ENCODE measurements at regions not wholly inside any gene's neighbourhood (a gene's known extent, or its start where the extent isn't known, plus 50 kb on each side); places are given as distances from the start of the nearest gene placed in this dataset.

DNA sequence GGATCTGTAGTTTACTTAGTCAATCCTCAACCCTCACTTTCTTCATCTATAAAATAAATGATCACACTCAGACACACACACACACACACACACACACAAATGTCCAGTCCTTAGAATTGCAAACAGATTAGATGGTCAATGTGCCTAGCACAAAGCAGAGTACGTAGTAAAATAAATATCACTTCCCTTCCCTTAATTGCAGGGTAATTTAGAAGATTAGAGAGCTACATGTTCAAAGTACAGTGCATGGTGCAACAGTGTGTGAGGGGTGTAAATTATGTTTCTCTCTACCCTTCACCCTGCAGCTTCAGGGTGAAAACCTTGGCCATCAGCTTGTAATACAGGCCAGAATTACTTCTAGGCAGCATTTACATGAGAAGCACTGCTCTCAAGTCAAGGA, 187.0 kb upstream of the GHITM start:
- no peak for DNase-seq

DNA sequence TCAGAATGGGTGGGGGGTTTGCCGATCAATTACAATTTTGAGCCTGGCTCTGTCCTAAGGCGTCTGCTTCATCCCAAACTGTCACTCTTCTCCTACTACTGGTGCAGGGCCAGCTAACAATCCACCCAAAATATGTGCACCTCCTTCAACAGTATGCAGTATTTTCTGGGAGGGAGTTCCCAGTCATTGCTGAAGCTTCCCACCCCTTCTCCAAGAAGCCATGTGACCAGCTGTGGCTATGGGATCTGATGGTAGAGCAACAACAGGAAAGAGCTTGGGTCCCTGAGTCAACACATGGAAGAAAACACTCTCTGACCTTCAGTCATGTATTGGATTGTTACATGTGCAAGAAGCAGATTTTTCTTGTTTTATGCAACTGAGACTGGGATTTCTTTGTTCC, 185.7 kb upstream of the GHITM start:
- DNase-seq = no peak

DNA sequence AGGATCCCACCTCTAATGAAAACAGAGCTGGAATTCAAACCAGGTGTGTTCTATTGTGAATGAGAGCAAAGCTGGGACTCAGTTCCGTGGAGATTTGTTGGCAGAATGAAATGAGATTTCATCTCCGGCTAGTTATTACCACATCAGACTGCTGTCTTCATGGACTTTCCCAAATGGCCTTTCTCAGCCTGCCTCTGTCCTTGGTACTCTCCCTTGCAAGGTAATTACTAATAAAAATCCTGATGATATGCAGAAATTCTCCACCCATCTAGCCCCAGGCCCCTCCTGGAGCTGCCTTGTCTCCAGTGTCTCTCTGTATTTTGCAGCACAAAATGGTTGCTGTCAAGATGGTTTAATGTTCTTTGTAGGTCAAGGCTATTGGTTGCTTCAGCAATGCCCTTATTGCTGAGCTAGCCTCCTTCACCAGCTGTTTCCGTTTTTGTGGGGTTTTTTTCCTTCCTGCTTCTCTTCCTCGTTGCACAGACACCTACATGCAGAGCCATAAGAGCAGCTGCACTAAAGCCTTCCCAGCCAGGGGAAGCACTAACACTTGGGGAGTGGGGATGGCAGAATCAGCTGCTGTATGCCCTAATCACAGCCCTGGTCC, 185.0 kb upstream of the GHITM start:
- no peak for DNase-seq

DNA sequence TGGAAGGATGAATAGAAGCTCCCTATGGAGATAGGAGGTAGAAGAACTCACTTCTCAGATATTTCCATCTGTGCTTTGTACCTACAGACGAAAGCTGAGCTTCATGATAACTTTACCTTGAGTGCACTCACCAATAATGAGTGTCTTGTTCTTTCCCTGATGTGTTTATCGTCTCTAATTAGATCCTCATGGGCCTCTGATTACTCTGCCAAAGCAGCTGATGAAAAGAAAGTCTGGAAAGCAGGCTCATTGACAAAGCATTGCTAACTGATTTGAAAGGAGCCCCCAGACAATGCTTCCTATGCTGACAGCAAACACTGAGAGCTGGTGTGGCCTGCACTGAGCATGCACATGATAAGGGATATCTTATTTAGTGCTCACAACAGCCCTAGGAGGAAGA, 183.9 kb upstream of the GHITM start:
- DNase-seq = no peak

DNA sequence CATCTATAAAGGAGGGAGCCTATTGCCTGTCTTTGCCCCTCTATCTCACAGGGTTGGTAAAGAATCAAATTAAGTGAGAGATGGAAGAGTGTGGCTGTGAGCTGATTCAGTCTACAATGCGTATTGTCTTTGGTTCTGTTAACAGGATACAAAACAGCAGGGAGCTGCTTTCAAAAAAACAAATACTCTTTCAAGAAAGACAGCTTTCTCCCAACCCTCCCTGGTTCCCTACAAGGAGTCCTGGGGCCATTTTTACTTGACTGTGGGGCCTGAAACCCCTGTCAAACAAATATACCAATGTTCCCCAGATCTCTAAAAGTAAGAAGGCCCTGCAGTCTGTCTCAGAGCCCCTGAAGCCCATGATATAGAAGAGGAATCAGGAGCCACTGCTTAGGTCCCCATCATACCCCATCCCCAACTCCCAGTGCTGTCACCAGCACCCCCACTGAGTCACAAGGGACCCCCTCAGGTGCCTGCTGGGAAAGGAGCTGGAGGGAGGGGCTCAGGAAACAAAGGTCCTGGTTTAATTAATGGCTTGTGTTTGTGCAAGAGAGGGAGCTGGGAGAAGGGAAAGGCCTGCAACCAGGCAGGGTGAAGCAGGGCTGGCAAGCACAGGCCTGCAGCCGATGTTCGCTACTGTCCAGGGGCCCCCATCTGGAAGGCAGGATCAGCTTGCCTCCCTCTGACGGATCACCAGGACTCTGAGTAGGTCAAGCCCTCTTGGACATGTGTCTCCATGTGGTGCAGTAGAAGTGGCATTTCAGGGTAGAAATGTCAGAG, 182.0 kb upstream of the GHITM start:
- no peak for DNase-seq

DNA sequence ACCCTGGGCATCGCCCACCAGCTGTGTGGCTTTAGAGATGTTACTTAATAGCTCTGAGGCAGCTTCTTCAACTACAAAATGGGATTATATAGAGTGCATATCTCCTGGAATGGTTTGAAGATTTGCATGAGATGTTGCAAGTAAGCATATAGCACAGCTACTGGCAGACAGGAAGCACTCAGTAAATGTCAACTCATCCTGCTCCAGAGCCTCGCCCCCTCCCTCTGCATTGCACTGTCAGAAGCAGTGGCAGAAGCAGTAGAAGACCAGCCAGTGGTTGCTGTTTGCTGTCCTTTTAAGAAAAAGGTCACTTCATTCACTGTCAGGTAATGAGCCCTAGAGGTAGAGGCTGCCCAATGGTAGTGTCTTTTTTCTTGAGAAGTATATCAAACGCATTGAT, 180.0 kb upstream of the GHITM start:
- DNase-seq = no peak

DNA sequence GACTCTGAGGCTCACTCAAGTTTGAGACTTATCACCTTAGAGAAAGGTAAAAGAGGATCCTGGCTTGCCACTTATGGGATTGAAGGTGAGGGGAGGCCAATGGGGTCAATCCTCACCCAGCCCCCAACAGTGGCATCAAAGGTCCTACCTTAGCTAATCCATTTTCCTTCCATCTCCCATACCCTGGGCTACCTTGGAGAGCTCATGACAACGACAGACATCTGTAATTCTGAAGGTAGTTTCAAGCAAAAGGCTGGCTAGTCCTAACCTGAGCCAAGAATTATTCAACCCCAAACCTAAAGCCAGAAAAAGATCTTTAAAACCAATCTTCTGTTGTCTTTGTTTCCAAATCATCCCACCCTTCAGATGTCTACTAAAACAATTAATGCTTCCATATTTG, 179.2 kb upstream of the GHITM start:
- no peak for DNase-seq

DNA sequence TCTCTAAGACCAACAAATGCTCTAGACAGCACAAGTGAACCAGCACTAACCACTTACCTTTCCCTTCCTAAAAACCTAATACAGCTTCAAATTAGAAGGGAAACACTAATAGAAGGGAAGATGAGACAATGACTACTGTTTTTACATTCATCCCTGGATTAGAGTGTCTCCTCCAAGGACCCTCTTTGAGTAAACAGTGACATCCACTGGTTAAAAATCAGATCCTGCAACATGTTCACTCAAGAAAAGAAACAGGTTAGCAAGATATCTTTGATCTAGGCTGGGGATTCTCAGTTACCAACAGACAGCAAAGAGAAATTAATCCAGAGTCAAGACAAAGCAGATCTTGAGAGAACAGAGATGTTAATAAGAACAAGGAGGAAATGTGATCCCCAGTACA, 177.7 kb upstream of the GHITM start:
- no peak for DNase-seq

DNA sequence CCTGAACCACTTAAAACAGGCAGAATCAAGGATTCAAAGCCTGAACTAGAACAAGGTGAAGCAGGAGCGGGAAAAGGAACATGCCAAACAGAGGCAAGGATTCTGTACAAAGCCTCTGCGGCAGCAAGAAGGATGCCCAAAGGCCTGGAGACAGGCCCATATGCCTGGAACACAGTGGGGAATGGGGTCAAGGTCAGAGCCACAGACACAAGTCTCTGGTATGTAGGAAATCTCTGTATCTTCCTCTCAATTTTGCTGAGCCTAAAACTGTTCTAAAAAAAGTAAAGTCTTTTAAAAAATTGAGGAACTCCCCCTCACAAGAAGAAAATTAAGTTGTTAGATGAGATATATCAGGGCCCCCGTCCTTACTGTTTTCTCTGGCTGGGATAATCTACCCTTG, 175.9 kb upstream of the GHITM start:
- DNase-seq = no peak

DNA sequence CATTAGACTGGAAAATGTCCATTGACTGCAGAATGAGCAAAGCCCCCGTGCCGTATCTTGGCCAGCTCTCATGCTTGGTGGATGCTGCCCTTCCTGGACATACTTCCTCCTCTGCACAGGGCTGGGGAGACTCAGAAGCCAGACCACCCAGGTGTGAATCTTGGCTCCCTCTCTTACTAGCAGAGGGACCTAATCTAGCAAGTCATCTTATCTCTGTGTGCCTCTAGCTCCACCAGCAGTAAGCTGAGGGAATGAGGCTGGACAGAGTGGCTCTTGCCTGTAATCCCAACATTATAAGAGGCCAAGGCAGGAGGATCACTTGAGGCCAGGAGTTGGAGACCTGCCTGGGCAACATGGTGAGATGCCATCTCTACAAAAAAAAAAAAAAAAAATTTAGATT, 173.8 kb upstream of the GHITM start:
- DNase-seq = no peak

DNA sequence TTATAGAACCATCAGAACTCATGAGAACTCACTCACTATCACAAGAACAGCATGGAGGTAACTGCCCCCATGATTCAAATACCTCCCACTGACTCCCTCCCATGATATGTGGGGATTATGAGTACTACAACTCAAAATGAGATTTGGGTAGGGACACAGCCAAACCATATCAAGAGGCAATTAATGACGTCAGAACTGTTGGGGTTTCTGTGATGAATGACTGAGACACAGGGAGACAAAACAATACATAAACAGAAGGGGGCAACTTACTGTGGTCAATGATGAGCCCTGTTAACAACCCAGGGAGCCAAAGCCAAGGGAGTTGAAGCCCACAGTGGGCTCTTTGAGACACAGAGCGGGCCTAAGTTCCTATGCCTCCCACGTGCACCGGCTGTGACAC, 171.3 kb upstream of the GHITM start:
- DNase-seq = no peak

DNA sequence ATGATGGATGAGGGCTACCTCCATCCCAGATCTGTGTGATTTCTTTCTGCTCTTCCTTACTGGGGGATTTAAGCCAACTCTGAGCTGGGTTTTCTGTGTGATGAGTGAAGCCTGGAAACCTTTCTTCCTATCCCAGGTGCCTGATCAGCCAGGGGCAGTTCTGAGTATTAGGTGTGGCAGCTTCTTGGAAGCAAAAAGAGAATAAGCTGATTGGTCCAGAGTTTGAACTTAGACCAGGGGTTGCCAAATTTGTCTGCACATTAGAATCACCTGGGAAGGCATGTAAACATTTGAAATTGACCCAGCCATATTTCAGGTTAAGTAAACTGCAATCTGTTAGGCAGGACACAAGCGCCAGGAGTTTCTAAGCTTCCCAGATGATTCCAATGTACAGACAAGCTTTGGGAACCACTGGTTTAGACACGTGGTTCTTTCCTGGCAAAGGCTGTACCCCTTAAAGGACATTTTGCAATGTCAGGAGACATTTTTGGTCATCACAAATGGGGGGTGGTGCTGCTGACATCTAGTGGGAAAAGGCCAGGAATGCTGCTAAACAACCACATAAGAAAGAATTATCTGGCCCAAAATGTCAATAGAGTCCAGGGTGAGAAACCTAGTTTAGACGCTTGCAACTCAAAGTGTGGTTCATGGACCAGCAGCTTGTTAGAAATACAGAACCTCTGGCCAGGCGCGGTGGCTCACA, 160.5 kb upstream of the GHITM start:
- no peak for DNase-seq

DNA sequence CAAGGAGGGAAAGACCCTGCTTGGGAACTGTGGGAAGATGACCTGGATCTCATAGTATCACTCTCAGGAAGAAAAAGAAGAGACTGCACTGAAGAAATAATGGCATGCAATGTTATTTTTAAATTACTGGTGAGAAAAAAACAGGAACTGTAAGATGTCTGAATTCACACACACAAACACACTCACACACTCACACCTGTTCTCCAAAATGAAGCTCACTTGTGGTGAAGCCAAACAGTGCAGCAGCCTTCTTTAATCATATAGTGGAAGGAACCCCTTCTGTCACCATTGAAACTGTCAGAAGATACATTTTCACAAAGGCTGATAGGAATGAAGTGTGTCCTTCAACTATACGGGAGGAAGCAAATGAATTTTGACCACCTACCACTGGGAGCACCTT, 156.5 kb upstream of the GHITM start:
- no peak for DNase-seq

DNA sequence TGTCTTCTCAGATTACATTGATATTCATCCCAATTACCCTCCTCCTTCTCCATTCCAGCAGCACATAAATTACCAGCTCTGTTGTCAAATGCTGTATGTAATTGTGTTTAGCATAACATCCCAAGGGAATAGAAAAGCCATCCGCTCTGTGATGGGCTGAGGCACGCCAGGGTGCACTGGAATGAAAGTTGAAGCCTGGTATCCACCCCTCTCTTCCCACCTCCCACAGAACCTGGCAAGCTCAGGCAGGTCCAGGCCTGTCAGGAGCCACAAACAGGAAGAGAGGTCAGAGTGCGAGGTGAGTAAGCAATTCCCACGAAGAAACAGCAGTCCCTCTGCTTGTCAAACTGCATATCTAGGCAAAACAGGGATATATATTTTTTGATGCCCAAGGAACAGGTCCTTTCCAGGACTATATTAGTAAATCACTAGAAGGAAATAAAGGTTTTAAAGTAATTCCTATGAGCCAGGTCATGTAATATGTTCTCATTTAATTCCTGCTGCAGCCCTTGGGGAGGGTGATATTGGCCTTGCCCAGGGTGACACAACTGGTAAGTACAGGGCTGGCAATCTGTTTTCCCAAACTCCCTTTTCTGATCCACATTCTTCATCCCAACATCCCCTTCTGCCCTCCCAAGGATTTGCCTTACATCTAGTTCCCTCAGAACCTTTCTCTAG, 155.6 kb upstream of the GHITM start:
- no peak for DNase-seq

DNA sequence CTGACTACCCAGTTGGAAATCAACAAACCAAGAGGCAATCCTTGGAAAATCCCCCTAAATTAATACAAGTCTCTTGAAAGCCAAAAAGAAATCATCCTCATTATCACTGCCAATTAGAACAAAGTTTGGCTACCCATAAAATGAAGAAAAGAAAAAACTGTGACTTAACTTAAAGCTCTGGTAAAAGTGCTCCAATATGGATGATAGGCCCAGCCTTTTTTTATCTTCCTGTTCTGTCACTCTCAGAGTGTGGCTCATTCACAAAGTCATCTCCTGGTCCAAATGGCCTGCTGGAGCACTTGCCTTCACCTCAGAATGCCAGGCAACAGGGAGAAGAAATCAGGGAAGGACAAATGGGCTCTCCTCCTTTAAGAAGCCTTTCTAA, 155.1 kb upstream of the GHITM start:
- no peak for DNase-seq

DNA sequence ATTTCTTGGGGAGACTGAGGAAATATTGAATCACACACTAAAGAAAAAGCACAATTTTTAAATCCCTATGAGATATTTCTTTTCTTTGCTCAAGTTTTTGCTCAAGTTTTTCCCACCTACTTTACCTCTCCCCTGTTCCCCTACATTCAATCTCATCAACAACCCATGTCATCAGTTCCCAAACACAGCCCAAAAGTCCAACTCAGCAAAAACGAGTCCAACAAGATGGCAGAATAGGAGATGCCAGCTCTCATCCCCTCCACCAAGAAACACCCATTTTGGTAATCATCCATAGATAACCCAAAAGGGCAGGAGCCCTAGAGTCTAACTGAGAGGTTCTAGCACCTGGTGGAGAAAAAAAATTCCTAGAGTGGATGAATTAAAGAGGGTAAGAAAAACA, 152.5 kb upstream of the GHITM start:
- DNase-seq = no peak

DNA sequence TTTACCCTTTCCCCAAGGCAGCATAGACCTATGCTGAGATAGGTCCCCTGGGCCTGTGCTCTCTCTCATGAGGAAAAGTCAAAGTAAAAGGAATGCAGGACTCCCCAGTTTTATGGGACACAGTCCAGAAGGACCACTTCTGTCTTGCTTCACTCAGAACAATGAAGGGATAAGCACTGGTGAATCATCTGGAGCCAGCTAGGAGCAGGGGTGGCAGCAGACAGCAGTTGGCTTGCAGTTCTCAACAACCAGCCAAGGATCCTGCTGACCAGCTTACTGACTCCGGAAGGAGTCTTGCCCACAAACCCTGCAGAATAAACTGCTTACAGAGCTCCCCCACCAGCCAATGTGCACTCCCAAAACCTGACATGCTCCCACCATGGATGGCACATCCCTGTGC, 152.1 kb upstream of the GHITM start:
- no peak for DNase-seq

DNA sequence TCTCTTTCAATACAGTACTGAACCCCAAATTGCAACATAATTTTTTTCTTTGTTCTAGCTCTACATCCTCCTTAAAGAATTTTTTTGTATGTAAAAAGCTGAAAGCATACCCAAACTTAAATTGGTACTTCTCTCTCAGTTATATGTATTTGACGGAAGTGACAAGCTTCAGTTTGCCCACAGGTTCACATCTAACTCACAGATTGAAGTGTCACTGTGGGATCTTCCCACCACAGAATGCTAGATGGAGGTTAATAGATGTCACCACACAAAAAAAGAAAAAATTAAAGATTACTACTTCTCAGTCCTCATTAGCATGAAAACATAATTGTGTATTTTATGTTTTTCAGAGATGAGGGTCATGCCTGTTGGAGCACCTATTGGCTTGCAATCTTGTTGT, 150.9 kb upstream of the GHITM start:
- DNase-seq = no peak

DNA sequence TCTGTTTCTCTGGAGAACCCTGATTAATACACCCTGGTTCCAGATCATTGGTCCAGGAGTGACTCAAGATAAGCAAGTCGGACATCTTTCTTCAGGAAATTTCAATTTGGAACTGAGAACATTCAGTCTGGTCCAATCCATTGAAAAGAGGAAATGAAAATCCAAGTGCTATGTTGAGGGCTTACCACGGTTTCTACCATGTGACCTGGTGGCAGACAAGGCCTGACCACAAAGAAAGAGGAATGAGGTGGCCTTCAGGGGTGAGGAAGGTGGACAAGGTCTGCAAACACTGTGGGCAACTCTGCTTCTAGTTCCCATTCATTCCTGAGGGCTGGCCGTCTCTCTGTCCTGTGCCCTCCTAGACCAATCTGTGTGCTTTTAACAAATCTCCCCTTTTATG, 149.2 kb upstream of the GHITM start:
- no peak for DNase-seq

DNA sequence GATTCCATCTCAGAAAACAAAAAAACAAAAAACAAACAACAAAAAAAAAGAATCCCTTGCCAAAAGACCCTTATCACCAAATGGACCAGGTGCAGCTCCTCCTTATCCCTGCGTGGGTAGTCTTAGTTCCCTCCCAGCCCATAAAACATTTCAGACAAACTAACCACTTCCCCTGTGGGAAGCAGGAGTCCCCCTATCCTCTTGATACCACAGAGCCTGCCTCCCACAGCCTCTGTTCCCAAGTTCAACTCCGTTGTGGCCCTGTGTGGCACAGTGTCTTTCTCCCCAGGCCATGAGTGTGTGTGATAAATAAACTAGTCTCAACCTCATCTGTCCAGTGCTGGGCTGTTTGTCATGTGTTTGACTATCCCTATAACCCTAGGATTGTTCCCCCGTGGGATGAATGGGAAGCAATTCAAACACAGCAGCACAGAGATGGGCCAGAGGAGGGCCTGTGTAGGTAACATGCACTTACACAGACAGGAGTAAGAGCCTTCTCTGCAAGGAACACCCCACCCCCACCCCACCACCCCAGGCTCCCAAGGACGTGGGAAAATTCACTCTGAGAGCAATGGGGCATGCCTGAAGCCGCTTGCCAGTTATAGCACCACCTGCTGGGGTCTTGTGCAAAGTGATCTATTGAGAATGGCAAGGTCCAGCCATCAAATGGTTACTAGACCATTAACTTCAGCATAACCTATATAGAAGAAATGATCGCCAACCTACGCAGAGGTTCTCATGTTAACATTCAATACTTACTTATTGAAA, 147.1 kb upstream of the GHITM start:
- DNase-seq = no peak

DNA sequence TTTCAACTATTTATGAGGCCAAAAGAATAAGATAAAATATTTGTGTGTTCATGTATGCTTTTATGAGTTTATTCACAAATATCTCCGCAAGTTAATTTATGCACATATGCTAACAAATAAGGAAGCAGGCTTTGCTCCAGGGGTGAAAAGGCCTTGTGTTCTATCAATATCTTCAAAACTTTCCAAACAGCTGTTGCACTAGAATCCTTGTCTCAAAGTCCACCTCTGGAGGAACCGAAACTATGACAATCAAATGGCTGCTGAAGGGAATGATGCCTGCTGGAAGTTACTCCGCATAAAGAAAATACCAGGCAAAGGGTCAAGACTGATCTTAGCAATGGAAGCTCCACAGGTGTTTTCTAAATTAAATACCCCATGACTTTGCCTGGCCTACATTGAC, 145.0 kb upstream of the GHITM start:
- DNase-seq = no peak

DNA sequence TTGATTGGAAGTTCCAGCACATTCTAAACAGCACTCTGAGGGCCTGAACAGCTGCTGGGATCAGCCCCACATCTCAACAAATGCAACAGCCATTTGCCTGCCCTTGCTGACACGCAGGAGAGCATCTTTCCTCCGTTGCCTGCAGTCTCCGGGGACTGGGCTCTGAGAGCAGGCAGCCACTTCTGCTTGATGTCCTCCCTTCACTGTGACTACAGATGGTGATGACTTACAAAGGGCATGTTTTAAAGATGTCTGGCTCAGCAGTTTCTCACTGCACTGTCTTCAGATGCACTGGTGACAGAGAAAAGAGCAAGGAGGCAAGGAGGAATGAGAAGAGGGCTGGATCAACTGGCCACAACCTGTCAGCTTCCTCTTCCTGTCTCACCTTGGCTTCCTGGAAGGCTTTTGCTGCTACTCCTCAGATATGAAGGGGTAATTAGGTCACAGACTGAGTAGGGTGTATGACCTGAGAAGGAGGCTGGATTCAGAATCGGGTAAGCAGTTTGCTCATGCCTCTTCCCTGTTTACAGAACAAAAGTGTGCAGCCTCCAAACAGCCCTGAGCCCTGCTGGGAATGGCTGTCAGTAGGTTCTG, 143.5 kb upstream of the GHITM start:
- DNase-seq = no peak

DNA sequence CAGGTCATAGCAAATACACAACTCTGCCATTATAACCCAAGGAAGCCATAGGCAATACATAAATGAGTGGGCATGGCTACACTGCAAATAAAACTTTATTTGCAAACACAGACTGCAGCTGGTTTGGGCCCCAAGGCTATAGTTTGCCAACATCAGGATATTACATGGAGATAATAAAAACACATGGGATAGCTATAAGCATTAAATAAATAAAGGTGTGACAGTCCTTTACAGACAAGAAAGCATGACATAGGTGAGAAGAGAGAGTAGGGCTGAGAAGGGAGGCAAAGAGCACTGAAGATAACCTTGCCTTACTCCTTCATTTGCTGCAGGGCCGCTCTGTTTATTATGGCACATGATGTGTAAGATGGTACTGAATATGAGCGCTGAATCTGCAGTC, 135.1 kb upstream of the GHITM start:
- DNase-seq = no peak
